ENCODE measurements at regions not wholly inside any gene's neighbourhood (a gene's known extent, or its start where the extent isn't known, plus 50 kb on each side); places are given as distances from the start of the nearest gene placed in this dataset.

GRCh38 chr9:82745919-82746318 lies 317.0 kb downstream of the RASEF start:
- Histone ChIP-seq H3K4me3 (no peak overlapping the region), H3K4me1 (no peaks in the 10 kb centered on the region), H3K36me3 (no peaks in the 10 kb centered on the region), H3K9me3 (no peaks in the 10 kb centered on the region), H3K27me3 (no peaks in the 10 kb centered on the region), H3K27ac (no peak overlapping the region)
- intact Hi-C loops (cut with DNase I), result no loop called here
- WGBS, 2 donors, result 91% methylated on average over 2 of the region's 2 CpGs; no CpG with 5 or more reads in 1 of the 2 donors
- DNase-seq, result no peak
- TF ChIP-seq CTCF (IDR thresholded peaks at IDR 0.05) (no peak), POLR2A (IDR thresholded peaks at IDR 0.05) (no peak)

- 80 to 84% methylated on average over 7 of the region's 7 CpGs for WGBS, 2 donors
- intact Hi-C loops (cut with DNase I), result no loop called here
- Histone ChIP-seq H3K4me3 (no peak overlapping the region), H3K36me3 (no peaks in the 10 kb centered on the region), H3K27ac (no peak overlapping the region), H3K9me3 (no peaks in the 10 kb centered on the region), H3K27me3 (no peaks in the 10 kb centered on the region), H3K4me1 (no peaks in the 10 kb centered on the region)
- DNase-seq, result no peak
- no peak for TF ChIP-seq CTCF (IDR thresholded peaks at IDR 0.05)
- TF ChIP-seq POLR2A (IDR thresholded peaks at IDR 0.05), result no peak
Measured at GRCh38 chr9:82750411-82750913, 312.5 kb downstream of the RASEF start.

GRCh38 chr9:82757924-82758323 lies 305.0 kb downstream of the RASEF start:
- no peaks in the 10 kb centered on the region for H3K27me3 ChIP-seq
- no peaks in the 10 kb centered on the region for H3K9me3 ChIP-seq
- 40 to 95% methylated on average over 1 of the region's 1 CpG for WGBS, 2 donors
- intact Hi-C loops (cut with DNase I), result no loop called here
- no peak for DNase-seq
- no peaks in the 10 kb centered on the region for H3K36me3 ChIP-seq
- H3K4me1 ChIP-seq, result no peaks in the 10 kb centered on the region
- no peak overlapping the region for H3K4me3 ChIP-seq
- no peak overlapping the region for H3K27ac ChIP-seq
- TF ChIP-seq POLR2A (IDR thresholded peaks at IDR 0.05) (no peak), CTCF (IDR thresholded peaks at IDR 0.05) (no peak)

GRCh38 chr9:82761027-82761426 lies 301.9 kb downstream of the RASEF start:
- Histone ChIP-seq H3K36me3 (no peaks in the 10 kb centered on the region), H3K27ac (no peak overlapping the region), H3K9me3 (no peaks in the 10 kb centered on the region), H3K4me3 (no peak overlapping the region), H3K4me1 (no peaks in the 10 kb centered on the region), H3K27me3 (no peaks in the 10 kb centered on the region)
- intact Hi-C loops (cut with DNase I), result no loop called here
- 67 to 75% methylated on average over 1 of the region's 1 CpG for WGBS, 2 donors
- no peak for DNase-seq
- TF ChIP-seq POLR2A (IDR thresholded peaks at IDR 0.05) (no peak), CTCF (IDR thresholded peaks at IDR 0.05) (no peak)

- WGBS, 2 donors, result 80 to 100% methylated on average over 2 of the region's 3 CpGs
Measured at GRCh38 chr9:82761956-82762355, 301.0 kb downstream of the RASEF start.

More at GRCh38 chr9:82761956-82762355, 301.0 kb downstream of the RASEF start:
- Histone ChIP-seq H3K4me3 (no peak overlapping the region), H3K27ac (no peak overlapping the region), H3K36me3 (no peaks in the 10 kb centered on the region), H3K9me3 (no peaks in the 10 kb centered on the region), H3K4me1 (no peaks in the 10 kb centered on the region), H3K27me3 (no peaks in the 10 kb centered on the region)
- intact Hi-C loops (cut with DNase I), result no loop called here
- no peak for TF ChIP-seq CTCF (IDR thresholded peaks at IDR 0.05)
- TF ChIP-seq POLR2A (IDR thresholded peaks at IDR 0.05), result no peak
- DNase-seq, result no peak

Data from esophagus squamous epithelium (tissue), 5 donors.